GM12892 (cell line): ENCODE measurements at regions not wholly inside any gene's neighbourhood (a gene's known extent, or its start where the extent isn't known, plus 50 kb on each side); places are given as distances from the start of the nearest gene placed in this dataset.

ENCODE experiments used
- DNase-seq: peaks from one replicate; pipeline ENCODE4 v3.0.0; 2011; ENCODE audit not compliant: insufficient read length
- FAIRE-seq: peaks from 2 replicates; lab custom pipeline; 2011; peaks lifted over from hg19 to GRCh38; lab: Jason Lieb, UNC
- POLR2A ChIP-seq: IDR thresholded peaks from 2 replicates; pipeline ENCODE4 v1.6.1; 2011; ENCODE audit warnings: low read depth, low read length, control low read depth
- POLR2AphosphoS5 ChIP-seq: IDR thresholded peaks from 2 replicates; pipeline ENCODE4 v1.6.1; 2011; ENCODE audit warnings: low read depth, low read length, control low read depth
- TAF1 ChIP-seq: IDR thresholded peaks from 2 replicates; pipeline ENCODE4 v1.6.1; 2011; ENCODE audit warnings: low read depth, mild to moderate bottlenecking, control low read depth, low read length, borderline replicate concordance

DNA sequence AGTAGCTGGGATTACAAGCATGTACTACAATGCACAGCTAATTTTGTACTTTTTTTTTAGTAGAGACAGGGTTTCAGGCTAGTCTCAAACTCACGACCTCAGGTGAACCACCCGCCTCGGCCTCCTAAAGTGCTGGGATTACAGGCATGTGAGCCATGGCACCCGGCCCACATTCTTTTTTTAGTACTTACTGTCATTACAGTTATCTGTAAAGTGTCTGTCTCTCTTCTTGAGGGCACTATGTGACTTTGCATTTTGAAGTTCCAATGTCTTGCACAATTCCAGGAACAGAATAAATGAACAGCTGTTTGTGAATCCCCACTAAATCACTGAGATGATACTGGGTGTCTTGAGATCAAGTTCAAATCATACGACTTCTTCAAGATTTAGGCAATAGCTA is 1540.3 kb downstream of the CDH11 start:
- FAIRE-seq (no peak), DNase-seq (no peak)
- TF ChIP-seq POLR2A (no peak), POLR2AphosphoS5 (no peak), TAF1 (no peak)

DNA sequence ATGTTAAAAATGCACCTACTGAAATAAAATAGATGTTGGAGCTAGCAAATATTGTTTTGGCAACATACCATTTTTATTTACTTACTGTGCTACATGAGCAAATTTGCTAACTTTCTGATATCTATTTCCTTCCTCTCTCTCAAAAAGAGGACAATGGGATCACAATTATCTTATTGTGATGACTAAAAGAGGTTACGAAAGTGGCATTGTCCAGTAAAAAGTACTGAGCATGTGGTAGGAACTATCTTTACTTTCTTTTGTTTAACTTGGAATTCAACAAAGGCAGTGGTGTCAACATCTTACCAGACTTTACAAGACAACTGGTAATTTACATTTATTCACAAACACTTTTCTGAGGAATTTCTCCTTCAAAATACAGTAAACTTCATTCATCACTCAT is 1542.6 kb upstream of the CDH8 start:
- FAIRE-seq (no peak), DNase-seq (no peak)
- TF ChIP-seq POLR2A (no peak), TAF1 (no peak), POLR2AphosphoS5 (no peak)

DNA sequence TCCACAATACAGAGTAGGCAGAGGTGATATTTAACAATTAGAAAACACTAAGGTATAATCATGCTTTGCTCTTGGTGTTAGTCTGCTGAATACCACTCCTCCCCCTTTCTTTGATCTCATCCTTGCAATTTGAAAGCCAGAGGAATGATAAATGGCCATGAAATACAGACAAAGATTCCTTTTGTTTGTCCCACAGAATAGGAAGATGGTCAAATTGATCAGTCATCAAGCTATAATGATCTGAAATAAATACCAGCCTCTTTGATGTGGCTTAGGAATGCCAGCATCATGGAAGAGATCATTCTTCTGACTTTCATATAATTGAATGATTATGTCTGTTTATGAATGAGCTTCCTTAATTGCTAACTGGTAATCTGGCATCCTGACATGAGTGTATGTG is 1541.7 kb upstream of the CDH8 start:
- FAIRE-seq (no peak), DNase-seq (no peak)
- no peak for TF ChIP-seq TAF1
- TF ChIP-seq POLR2AphosphoS5, result no peak
- no peak for TF ChIP-seq POLR2A

DNA sequence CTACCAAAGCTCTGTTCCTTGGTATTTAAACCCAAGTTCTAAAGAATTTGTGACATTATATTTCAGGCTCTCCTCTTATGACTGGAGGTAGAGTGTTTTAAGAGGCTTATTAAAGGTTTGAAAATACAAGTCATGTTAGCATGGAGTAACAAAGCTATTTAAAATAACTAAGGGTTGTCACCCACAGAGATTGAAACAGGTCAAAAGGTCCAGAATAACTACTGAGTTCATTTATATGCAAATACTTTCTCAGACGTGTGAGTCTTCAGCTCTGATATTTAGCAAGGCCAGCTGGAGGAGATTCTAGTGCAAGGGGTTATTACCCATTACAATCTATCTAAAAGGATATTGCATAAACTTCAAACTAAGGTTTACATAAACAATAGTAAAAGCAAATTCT is 1538.8 kb upstream of the CDH8 start:
- FAIRE-seq (no peak), DNase-seq (no peak)
- TF ChIP-seq POLR2A (no peak), TAF1 (no peak)

GRCh38 chr16:63568164-63568563 is 1531.9 kb upstream of the CDH8 start:
- no peak for FAIRE-seq
- DNase-seq, result no peak
- no peak for TF ChIP-seq TAF1
- no peak for TF ChIP-seq POLR2A
- TF ChIP-seq POLR2AphosphoS5, result no peak

DNA sequence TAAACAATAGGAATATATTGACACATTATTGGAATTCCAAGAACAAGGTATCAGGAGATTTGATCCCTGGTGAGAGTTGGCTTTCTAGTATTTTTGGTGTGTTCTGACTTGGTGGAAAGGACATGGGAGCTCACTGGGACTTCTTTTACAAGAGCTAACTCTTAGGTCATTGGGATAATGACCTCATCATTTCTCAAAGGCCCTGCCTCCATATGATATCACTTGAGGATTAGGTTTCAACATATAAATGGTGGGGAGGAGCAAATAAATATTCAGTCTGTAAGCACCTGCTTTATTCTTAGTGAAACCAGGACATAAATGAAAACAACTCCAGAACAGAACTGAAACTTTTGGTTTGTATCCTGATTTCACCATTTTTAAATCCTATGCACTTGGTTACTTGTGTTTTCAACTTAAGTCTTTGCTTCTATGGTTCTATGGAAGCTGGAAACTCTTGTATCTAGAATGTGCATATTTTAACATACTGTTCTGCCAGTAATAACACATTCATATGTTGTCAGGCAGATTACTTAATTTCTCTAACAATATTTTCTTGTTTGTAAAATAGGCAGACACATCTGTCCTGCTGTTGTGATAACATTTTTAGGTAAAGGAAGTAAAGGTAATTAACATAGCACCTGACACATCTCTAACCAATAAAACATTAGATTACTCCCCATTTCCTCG is 1527.7 kb upstream of the CDH8 start:
- TF ChIP-seq TAF1 (no peak), POLR2A (no peak), POLR2AphosphoS5 (no peak)
- FAIRE-seq, result no peak
- DNase-seq, result no peak

DNA sequence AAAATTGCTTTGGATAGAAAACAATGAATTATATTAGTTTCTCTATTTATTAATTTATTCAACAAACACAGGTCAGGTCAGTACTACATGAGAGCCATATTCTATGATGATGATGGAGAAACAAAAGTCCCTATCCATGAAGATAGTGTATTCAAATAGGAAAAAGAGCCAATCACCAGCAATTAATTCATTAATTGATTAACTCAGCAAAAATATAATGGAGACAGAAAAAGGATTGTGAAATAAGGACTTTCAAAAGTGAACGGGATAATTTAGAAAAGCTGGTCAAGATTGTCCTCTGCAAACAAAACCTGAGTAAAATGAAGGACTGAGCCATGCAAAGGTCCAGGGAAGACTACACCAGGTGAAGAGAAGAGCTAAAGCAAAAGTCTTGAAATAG is 1517.7 kb upstream of the CDH8 start:
- FAIRE-seq, result no peak
- TF ChIP-seq POLR2A (no peak), POLR2AphosphoS5 (no peak), TAF1 (no peak)
- no peak for DNase-seq

GRCh38 chr16:63539276-63539675 is 1503.0 kb upstream of the CDH8 start:
- FAIRE-seq (no peak), DNase-seq (no peak)
- TF ChIP-seq TAF1, result no peak

DNA sequence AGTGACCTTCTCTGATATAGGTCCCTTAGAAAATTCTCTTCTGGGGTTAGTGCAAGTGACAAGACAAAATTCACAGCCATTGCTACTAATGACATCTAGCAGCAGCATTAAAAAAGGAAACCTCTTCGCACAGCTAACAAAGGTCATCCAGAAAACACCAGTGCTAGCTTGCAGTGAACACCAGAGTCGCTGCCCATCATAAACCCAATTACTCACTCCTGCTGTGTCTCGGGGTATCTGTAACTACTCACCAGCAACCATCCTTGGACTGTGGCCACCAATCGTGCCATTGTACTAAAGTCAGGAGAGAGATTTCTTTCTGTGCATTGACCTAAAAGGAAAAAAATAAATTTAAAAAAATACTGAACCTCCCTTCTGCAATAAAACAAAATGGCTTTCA is 1494.7 kb upstream of the CDH8 start:
- no peak for TF ChIP-seq POLR2A
- TF ChIP-seq POLR2AphosphoS5, result no peak
- no peak for FAIRE-seq
- DNase-seq, result no peak

- FAIRE-seq, result no peak
- no peak for DNase-seq
- TF ChIP-seq POLR2AphosphoS5, result no peak
- no peak for TF ChIP-seq TAF1
- TF ChIP-seq POLR2A, result no peak
Observed at GRCh38 chr16:63530208-63530607, 1494.0 kb upstream of the CDH8 start.

- no peak for FAIRE-seq
- no peak for DNase-seq
- TF ChIP-seq POLR2AphosphoS5 (no peak), TAF1 (no peak), POLR2A (no peak)
Observed at GRCh38 chr16:63527404-63527803, 1491.2 kb upstream of the CDH8 start.

GRCh38 chr16:63516394-63516793 is 1480.2 kb upstream of the CDH8 start:
- no peak for FAIRE-seq

GRCh38 chr16:63512910-63513309 is 1476.7 kb upstream of the CDH8 start:
- no peak for TF ChIP-seq POLR2AphosphoS5
- no peak for TF ChIP-seq POLR2A
- TF ChIP-seq TAF1, result no peak
- no peak for DNase-seq
- FAIRE-seq, result no peak

More at GRCh38 chr16:63516394-63516793, 1480.2 kb upstream of the CDH8 start:
- no peak for DNase-seq
- TF ChIP-seq POLR2AphosphoS5, result no peak
- no peak for TF ChIP-seq TAF1
- TF ChIP-seq POLR2A, result no peak
